T-helper 1 cell treated with Interleukin-12 subunit alpha and Interleukin-12 subunit beta and Interleukin-4 antibody, amounts not matched to agents 30 μg/mL and 1 μg/mL, for 36 hours (primary cell): ENCODE measurements at regions not wholly inside any gene's neighbourhood (a gene's known extent, or its start where the extent isn't known, plus 50 kb on each side); places are given as distances from the start of the nearest gene placed in this dataset.

Experiments used
- H3K27ac Mint-ChIP-seq: one replicate; pipeline ENCODE4 v1.8.0; 2021; ENCODE audit warnings: mild to moderate bottlenecking, mixed read lengths
- H3K27me3 Mint-ChIP-seq: one replicate; pipeline ENCODE4 v1.8.0; 2021; ENCODE audit warnings: low read depth, mixed read lengths
- H3K36me3 Mint-ChIP-seq: one replicate; pipeline ENCODE4 v1.8.0; 2021; ENCODE audit warnings: low read depth, mixed read lengths
- H3K4me1 Mint-ChIP-seq: one replicate; pipeline ENCODE4 v1.8.0; 2021; ENCODE audit warnings: low read depth, mixed read lengths
- H3K4me3 Mint-ChIP-seq: one replicate; pipeline ENCODE4 v1.8.0; 2021; ENCODE audit warnings: mild to moderate bottlenecking, moderate library complexity, mixed read lengths
- H3K9me3 Mint-ChIP-seq: one replicate; pipeline ENCODE4 v1.8.0; 2021; ENCODE audit warnings: mixed read lengths

- no peaks in the 10 kb centered on the region for H3K36me3 Mint-ChIP-seq
- peaks cover 2% of the 10 kb centered on the region for H3K4me1 Mint-ChIP-seq
- H3K4me3 Mint-ChIP-seq, result no peak overlapping the region
- peaks cover 28% of the 10 kb centered on the region for H3K27me3 Mint-ChIP-seq
- no peaks in the 10 kb centered on the region for H3K9me3 Mint-ChIP-seq
- no peak overlapping the region for H3K27ac Mint-ChIP-seq
These were observed 200.2 kb downstream of the KATNAL1 start for GRCh38 chr13:30107121-30107520.

- Mint-ChIP-seq H3K4me3 (no peak overlapping the region), H3K4me1 (no peaks in the 10 kb centered on the region), H3K9me3 (no peaks in the 10 kb centered on the region), H3K27me3 (peaks cover 22% of the 10 kb centered on the region), H3K27ac (no peak overlapping the region), H3K36me3 (no peaks in the 10 kb centered on the region)
These were observed 202.0 kb downstream of the KATNAL1 start for GRCh38 chr13:30105381-30105780.

DNA sequence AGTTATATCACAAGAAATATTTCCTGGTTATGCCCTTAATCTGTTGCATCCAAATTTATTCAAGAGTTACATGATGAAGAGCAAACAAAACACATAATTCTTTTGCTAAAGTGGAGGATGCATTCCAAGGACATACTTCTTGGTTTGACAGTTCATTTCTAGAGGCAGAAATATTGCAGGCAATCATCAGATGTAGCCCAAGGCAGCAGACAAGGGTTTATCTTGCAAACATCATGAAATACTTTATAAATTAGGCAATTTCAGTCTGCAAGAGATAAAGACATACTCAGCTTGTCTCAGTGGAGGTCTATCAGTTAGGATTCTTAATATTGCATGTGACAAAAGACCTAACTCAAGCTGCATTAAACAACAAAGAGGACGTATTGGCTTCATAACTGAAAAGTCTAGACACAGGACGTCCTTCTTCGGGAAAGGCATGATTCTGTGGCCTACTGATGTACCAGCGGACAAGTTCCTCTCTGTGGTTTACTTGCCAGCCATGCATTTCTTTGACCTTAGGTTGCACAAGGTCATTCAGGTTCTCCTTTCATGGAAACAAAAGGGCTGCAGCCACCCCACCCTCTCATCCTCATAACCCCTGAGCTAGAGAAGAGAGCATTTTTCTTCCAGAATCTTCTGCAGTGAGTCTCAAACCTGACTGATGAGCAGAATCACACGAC lies 204.1 kb downstream of the KATNAL1 start:
- Mint-ChIP-seq H3K27me3 (peaks cover 22% of the 10 kb centered on the region), H3K4me1 (no peaks in the 10 kb centered on the region), H3K27ac (no peak overlapping the region), H3K4me3 (no peak overlapping the region), H3K36me3 (no peaks in the 10 kb centered on the region), H3K9me3 (no peaks in the 10 kb centered on the region)

- Mint-ChIP-seq H3K9me3 (no peaks in the 10 kb centered on the region), H3K27me3 (peaks cover 16% of the 10 kb centered on the region), H3K4me3 (no peak overlapping the region), H3K4me1 (no peaks in the 10 kb centered on the region), H3K36me3 (no peaks in the 10 kb centered on the region), H3K27ac (no peak overlapping the region)
These were observed 207.1 kb downstream of the KATNAL1 start for GRCh38 chr13:30100226-30100625.

DNA sequence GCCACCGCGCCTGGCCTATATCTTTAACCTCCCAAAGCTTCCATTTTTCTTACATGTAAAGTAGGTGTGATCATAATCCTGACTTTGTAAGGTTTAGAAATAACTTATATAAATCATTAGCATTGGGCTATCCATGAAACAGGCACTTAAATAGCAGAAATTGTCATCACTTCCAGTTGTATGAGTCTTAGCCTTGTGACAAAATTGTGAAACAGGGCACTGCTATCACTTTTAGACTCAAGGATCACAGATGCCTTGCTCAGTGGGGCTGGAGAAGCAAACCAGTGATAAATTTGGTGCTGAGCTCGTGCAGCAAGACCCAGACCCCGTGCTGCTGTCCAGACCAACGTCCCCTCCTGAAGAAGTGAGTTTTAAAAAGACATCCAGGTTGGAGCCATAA lies 209.7 kb downstream of the KATNAL1 start:
- H3K36me3 Mint-ChIP-seq, result no peaks in the 10 kb centered on the region
- H3K27ac Mint-ChIP-seq, result no peak overlapping the region
- H3K4me3 Mint-ChIP-seq, result no peak overlapping the region
- no peaks in the 10 kb centered on the region for H3K4me1 Mint-ChIP-seq
- no peaks in the 10 kb centered on the region for H3K9me3 Mint-ChIP-seq
- peaks cover 6% of the 10 kb centered on the region for H3K27me3 Mint-ChIP-seq

GRCh38 chr13:30097089-30097488 lies 210.3 kb downstream of the KATNAL1 start:
- no peak overlapping the region for H3K4me3 Mint-ChIP-seq
- no peaks in the 10 kb centered on the region for H3K4me1 Mint-ChIP-seq
- no peaks in the 10 kb centered on the region for H3K36me3 Mint-ChIP-seq
- no peaks in the 10 kb centered on the region for H3K27me3 Mint-ChIP-seq
- H3K9me3 Mint-ChIP-seq, result no peaks in the 10 kb centered on the region
- H3K27ac Mint-ChIP-seq, result no peak overlapping the region

DNA sequence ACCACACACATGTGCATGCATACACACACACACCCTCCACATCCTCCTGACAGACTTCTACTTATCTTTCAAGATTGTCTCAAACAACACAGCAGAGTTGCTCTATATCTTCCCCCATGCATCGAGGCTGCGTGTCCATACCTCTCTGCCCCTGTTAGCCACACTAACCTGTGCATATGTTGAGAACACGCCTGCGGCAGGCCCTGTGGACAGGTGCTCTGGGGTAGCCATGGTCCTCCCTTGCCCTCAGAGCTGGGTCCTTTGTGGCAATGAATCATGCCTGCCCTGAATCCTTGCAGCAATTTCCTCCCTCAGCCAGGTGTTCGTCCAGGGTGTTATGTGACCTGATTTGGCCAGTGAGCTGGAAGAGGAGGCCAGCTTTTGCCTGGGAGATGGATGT lies 213.3 kb downstream of the KATNAL1 start:
- Mint-ChIP-seq H3K9me3 (no peaks in the 10 kb centered on the region), H3K36me3 (no peaks in the 10 kb centered on the region), H3K27me3 (no peaks in the 10 kb centered on the region), H3K4me1 (no peaks in the 10 kb centered on the region), H3K27ac (no peak overlapping the region), H3K4me3 (no peak overlapping the region)

DNA sequence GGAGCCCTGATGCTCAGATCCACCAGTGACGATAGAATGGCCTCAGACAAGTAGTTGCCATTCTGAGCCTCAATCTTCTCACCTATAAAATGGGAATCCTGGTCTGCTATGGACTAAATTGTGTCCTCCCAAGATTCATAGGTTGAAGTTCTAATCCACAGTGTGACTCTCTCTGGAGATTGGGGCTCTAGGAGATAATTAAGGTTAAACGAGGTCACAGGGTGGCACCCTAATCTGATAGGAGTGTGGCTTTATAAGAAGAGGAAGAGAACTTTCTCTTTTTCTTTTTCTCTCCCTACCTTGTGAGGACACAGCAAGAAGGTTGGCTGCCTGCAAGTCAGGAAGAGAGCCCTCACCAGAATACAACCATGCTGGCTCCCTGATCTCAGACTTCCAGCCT lies 214.1 kb downstream of the KATNAL1 start:
- H3K4me3 Mint-ChIP-seq, result no peak overlapping the region
- no peaks in the 10 kb centered on the region for H3K27me3 Mint-ChIP-seq
- no peaks in the 10 kb centered on the region for H3K4me1 Mint-ChIP-seq
- no peaks in the 10 kb centered on the region for H3K36me3 Mint-ChIP-seq
- H3K9me3 Mint-ChIP-seq, result no peaks in the 10 kb centered on the region
- no peak overlapping the region for H3K27ac Mint-ChIP-seq

DNA sequence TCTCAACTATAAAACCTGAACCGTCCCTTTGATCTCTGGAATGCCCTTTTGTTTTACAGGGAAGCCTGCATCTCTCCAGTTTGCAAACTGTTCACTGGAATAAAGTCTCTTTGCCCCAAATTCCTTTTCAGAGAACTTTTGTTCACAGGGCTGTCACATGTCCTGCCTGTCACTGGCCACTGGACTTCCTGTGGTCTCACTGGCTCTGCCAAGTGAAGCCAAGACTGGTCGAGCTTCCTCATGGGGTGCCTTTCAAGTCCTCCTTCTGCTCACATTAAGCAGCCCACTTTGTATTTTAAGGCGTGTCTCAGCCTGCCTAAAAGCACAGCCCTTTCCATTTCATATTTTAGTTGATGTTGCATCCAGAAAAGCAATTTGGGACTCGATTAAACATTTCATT lies 215.7 kb downstream of the KATNAL1 start:
- no peaks in the 10 kb centered on the region for H3K9me3 Mint-ChIP-seq
- no peaks in the 10 kb centered on the region for H3K36me3 Mint-ChIP-seq
- no peak overlapping the region for H3K27ac Mint-ChIP-seq
- no peak overlapping the region for H3K4me3 Mint-ChIP-seq
- H3K4me1 Mint-ChIP-seq, result no peaks in the 10 kb centered on the region
- no peaks in the 10 kb centered on the region for H3K27me3 Mint-ChIP-seq

DNA sequence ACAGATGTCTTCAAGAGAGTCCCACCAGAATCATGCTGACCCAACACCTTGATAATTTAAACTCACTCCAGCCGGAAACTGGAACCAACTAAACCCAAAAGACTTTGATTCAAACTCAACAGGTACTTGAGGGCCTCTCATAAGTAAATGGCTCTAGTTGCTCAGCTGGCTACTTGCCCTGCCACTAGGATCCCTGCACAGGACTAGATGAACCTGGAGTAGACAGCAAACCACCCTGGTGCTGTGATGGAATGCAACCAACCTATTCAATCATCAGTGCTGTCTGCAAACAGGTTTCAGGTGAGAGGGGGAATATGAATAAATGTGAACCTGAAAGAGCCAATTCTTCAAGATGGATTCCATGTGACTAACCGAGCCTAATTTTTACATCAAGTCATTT lies 216.3 kb downstream of the KATNAL1 start:
- Mint-ChIP-seq H3K4me1 (no peaks in the 10 kb centered on the region), H3K27me3 (peaks cover 4% of the 10 kb centered on the region), H3K36me3 (no peaks in the 10 kb centered on the region), H3K27ac (no peak overlapping the region), H3K9me3 (no peaks in the 10 kb centered on the region), H3K4me3 (no peak overlapping the region)

DNA sequence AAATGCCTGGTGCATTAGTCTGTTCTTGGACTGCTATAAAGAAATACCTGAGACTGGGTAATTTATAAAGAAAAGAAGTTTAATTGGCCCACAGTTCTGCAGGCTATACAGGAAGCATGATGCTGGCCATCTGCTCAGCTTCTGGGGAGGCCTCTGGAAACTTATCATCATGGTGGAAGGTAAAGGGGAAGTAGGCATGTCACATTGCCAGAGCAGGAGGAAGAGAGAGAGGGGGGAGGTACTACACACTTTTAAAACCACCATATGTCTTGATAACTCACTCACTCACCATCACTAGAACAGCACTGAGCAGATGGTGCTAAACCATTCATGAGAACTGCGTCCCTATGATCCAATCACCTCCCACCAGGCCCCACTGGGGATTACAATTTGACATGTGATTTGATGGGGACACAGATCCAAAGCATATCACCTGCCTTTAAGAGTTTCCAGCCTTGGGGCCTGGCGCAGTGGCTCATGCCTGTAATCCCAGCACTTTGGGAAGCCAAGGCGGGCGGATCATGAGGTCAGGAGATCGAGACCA lies 219.0 kb downstream of the KATNAL1 start:
- Mint-ChIP-seq H3K4me1 (no peaks in the 10 kb centered on the region), H3K36me3 (no peaks in the 10 kb centered on the region), H3K9me3 (no peaks in the 10 kb centered on the region), H3K27me3 (peaks cover 12% of the 10 kb centered on the region), H3K4me3 (no peak overlapping the region), H3K27ac (no peak overlapping the region)

GRCh38 chr13:30085087-30085486 lies 222.3 kb downstream of the KATNAL1 start:
- no peak overlapping the region for H3K4me3 Mint-ChIP-seq
- peaks cover 16% of the 10 kb centered on the region for H3K27me3 Mint-ChIP-seq
- H3K4me1 Mint-ChIP-seq, result no peaks in the 10 kb centered on the region
- H3K27ac Mint-ChIP-seq, result no peak overlapping the region
- H3K9me3 Mint-ChIP-seq, result no peaks in the 10 kb centered on the region
- no peaks in the 10 kb centered on the region for H3K36me3 Mint-ChIP-seq

DNA sequence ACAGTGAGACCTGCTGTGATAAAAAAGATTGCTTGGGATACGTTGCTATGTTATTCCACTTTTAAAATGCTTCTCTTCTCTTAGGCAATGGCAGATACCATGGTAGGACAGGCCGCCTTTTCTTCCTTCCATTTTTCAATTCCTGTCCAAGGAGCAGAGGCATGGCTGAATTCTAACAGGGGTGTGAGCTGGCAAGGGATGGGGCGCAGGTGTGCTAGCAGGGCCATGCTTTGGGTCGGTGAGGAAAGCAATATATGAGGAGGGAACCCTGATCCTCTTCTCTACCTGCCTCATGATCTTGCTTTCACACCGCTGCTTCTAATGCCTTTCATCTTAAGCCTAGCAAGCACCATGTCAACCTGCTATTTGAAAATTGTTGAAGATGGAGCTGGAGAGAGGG lies 225.0 kb downstream of the KATNAL1 start:
- Mint-ChIP-seq H3K27me3 (peaks cover 16% of the 10 kb centered on the region), H3K36me3 (no peaks in the 10 kb centered on the region), H3K4me3 (no peak overlapping the region), H3K9me3 (no peaks in the 10 kb centered on the region), H3K4me1 (no peaks in the 10 kb centered on the region), H3K27ac (no peak overlapping the region)

- Mint-ChIP-seq H3K27ac (no peak overlapping the region), H3K36me3 (no peaks in the 10 kb centered on the region), H3K9me3 (no peaks in the 10 kb centered on the region), H3K4me1 (no peaks in the 10 kb centered on the region), H3K27me3 (peaks cover 15% of the 10 kb centered on the region), H3K4me3 (no peak overlapping the region)
These were observed 226.0 kb downstream of the KATNAL1 start for GRCh38 chr13:30081331-30081730.

- no peak overlapping the region for H3K27ac Mint-ChIP-seq
- no peaks in the 10 kb centered on the region for H3K4me1 Mint-ChIP-seq
- peaks cover 7% of the 10 kb centered on the region for H3K27me3 Mint-ChIP-seq
- no peaks in the 10 kb centered on the region for H3K36me3 Mint-ChIP-seq
- no peak overlapping the region for H3K4me3 Mint-ChIP-seq
- H3K9me3 Mint-ChIP-seq, result no peaks in the 10 kb centered on the region
These were observed 227.8 kb downstream of the KATNAL1 start for GRCh38 chr13:30079501-30079900.

- Mint-ChIP-seq H3K4me3 (no peak overlapping the region), H3K4me1 (no peaks in the 10 kb centered on the region), H3K27ac (no peak overlapping the region), H3K9me3 (no peaks in the 10 kb centered on the region), H3K27me3 (peaks cover 3% of the 10 kb centered on the region), H3K36me3 (no peaks in the 10 kb centered on the region)
These were observed 227.6 kb upstream of the UBL3 start for GRCh38 chr13:30078059-30078458.
